Epidermal melanocyte (primary cell): ENCODE measurements at regions not wholly inside any gene's neighbourhood (a gene's known extent, or its start where the extent isn't known, plus 50 kb on each side); places are given as distances from the start of the nearest gene placed in this dataset.
"Not testable (repeated sequence)": the region's sequence is repeated elsewhere in the genome, so short reads cannot be mapped to it uniquely, and the experiment has no call there.

ENCODE experiments used
- DNase-seq: peaks from one replicate; pipeline ENCODE4 v3.0.0; 2011; ENCODE audit warnings: low spot score; ENCODE audit not compliant: insufficient read length

DNA sequence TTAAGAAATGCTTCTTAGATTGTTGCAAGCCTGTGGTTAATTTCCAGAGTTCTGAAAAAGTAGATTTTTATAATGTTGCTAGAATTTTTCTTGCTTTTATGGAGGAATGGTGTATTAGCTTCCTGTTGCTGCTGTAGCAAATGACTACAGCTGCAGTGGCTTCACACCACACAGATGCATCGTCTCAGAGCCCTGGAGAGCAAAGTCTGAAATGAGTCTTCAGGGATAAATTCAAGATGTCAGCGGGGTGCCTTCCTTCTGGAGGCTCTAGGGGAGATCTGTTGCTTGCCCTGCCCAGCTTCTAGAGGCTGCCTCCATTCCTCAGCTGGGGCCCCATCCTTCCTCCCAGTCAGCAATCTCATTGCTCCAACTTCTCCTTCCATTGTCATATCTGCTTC, 187.8 kb downstream of the ZNF516 start:
- no peak for DNase-seq

DNA sequence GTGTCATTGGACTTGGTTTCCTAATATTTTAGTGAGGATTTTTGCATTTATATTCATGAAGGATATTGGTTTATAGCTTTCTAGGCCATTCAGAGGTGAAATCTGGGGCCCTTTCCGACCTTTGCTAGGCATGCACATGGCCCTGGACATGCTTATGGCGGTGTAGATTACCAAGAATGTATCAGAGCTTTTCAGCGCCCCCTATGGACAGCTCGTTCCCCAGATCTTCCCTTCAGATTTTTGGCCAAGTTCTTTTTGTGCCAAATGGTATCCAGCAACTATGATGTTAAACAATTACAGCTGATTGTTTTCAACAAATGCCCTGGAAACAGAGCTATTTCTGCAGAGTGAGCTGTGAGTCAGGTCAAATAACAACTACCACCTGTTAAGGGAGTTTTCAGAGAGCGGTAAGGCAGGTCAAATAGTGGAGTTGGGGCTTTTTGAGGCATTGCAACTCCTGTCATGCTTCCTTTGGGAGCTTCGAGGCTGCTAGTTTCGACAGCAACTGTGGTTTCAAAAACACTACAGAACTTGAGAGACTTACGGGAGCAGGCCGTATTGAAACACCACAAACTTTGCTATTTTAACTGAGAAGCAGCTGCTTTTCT, 188.3 kb downstream of the ZNF516 start:
- no peak for DNase-seq

DNA sequence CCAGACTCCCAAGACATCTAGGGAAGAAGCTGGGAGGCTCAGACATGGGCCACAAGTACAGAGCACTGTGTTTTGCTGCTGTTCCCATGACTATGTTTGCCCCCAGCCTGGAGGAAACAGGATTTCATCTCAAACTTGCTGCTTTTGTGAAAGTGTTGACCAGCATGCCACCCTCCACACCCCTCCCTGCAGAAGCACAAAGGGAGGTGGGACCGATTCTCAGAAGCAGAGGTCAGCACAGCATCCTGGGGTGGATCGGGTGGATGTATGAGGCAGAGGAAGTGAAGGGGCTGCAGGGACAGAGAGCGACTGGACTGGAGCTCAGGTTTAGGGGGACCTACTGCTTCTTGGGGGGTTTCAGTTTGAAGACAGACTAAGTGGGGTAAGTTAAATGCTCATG, 209.2 kb downstream of the ZNF516 start:
- no peak for DNase-seq

GRCh38 chr18:76281565-76281964, 213.5 kb downstream of the ZNF516 start:
- DNase-seq: no peak

- DNase-seq: no peak
These were observed 217.2 kb downstream of the ZNF516 start for GRCh38 chr18:76277801-76278200.

DNA sequence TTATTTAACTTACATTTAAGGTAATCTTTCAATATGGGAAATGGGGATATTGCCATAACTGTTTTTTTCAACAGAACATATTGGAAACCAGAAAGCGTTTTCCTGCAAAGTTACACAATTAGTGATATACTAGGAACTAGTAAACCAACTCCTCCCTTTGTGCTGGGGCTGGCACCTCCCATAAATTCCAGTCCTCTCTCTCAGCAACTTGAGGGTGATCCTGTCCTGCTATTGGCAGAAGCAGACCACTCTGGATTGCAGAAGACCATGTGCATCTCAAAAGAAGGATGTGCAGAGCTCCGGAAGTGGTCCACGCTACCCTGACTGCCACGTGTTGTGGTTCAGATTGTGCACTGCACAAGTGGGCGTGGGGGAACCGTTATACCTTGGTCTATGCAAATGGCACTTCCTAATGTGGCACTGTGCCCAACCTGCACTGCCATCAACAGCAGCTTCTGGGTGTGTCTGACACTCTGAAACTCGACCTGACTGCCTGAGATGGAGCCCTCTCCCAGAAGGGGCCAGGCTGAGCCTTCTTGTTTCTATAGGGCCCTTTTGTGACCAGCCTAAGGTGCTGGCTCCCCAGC, 219.2 kb downstream of the ZNF516 start:
- DNase-seq: no peak

DNA sequence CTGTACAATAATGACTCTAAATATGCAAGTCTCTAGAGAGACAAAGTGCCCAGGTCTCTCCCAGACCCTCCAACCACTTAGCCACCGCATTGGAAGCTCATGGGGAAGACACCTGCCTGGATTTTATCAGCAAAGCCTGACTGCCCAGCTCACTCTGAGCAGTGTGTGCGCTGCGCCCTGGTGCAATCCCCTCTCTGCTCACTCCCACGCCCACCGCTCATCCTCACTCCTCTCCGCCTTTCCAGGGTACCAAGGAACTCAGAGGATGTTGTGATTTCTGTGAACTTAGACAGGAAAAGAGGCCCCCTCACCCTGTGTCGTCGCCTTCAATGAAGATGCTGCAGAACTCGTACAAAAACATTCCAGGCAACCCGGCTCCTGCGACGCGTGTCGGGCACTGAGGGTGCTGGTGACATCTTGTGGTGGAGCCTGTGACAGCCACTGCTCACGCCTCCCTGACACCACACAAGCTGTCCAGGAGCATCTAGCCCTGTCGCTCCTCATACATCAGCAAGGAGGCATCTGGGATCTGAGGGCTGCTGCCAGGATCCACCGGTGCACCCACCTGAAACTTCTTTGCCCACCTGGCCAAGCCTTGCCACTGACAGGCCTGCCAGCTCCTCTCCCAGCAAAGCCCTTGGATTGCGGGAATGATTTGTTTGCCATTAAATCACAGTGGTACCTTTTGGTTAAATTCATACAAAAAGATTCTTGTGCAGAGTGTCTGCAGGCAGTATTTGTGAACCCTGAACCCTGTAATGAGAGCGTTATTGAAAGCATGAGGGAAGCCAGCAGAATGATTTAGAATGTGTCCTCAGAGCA, 220.4 kb downstream of the ZNF516 start:
- no peak for DNase-seq

DNA sequence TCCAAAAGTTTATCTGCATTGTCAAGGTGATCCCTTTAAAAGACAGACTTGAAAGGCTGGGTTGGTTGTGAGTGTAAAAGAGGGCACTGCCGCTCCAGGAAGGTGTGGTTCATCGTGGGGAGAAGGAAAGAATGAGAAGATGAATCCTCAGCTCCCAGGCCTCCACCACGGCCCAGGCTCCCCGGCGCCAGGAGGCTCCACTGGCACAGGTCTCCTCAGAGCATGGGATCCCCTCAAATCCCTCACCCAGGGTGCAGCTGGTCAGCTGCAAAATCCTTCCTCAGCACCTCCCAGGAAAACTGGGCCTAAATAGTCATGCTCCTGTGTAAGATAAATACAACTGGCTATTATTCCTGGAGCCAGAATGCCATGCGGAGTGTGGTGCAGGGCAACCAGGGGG, 221.1 kb downstream of the ZNF516 start:
- DNase-seq: no peak

DNA sequence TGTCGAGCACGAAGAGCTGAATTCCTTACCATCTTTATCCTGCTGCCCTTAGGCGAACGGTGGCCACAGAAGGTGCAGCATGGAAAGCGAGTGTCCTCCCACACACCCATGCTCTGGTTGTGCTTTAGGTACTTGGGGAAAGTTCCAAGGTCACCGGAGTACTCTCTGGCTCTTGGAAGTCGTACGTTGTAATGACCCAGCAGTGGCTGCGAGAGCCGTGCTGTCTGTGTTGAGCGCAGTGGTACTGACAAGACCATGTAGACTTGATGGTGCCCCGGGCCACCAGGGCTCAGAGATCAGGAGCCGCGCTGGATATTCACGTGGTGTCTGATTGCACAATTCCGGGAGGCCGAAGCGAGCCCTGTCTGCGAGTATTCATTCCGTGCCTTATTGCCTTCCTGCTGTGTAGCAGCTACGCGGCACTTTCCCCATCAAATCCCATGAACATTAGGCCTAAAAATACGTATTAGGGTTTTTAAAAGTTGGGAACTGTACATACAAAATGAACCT, 222.0 kb downstream of the ZNF516 start:
- DNase-seq: no peak

GRCh38 chr18:76267423-76267822, 227.6 kb downstream of the ZNF516 start:
- not testable (repeated sequence) for DNase-seq

- DNase-seq: no peak
These were observed 228.6 kb downstream of the ZNF516 start for GRCh38 chr18:76266236-76266991.

- no peak for DNase-seq
These were observed 229.4 kb downstream of the ZNF516 start for GRCh38 chr18:76265497-76266235.

GRCh38 chr18:76264876-76265250, 230.2 kb downstream of the ZNF516 start:
- no peak for DNase-seq

GRCh38 chr18:76264198-76264875, 230.7 kb downstream of the ZNF516 start:
- no peak for DNase-seq

GRCh38 chr18:76263046-76264005, 231.7 kb downstream of the ZNF516 start:
- no peak for DNase-seq

DNA sequence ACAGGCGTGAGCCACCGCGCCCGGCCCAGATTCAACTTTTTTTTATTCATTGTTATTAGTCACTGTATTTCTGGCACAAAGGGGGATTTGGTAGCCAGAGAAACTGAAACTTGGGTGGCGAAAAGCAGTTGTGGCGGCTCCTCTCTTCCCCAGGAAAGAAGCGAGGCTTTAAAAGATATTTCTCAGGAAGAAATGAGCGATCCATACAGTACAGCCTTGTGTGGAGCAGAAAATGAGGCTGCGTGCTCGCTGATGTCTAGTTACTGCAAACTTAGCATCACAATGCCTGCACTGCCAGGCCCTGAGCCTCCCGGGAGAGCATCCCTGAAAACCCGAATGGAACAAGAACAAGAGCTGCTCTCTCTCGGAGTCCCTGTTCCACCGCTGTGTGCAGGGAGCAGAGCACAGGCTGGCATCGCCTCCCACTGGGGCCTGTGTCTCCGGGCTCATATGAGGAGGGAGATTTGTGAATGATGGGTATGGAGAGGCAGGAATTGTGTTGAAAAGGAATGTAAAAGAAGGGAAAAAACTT, 234.0 kb downstream of the ZNF516 start:
- DNase-seq: no peak

GRCh38 chr18:76259711-76260110, 235.3 kb downstream of the ZNF516 start:
- DNase-seq: no peak

- DNase-seq: no peak
These were observed 235.9 kb downstream of the ZNF516 start for GRCh38 chr18:76259096-76259495.

DNA sequence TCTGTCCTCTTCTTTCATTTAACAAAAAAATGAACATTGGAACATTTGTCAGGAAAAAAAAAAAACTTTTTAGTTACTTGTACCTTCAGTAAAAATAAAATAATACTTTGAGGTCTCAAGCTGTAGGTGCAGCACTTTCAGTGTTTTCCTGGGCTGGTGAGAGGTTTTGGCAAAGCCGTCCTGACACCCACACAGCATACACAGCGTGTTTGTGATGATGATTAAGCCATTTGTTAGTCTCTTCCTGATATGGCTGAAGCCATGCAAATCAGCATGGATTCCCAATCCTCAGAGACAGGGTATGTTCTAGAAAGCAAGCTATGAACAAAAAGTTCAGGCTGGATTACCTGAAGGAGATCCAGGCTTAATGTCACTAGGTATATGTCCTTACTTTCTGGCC, 236.8 kb downstream of the ZNF516 start:
- DNase-seq: no peak
